Cardiac muscle cell (in vitro differentiated cells and primary cell): ENCODE measurements at regions not wholly inside any gene's neighbourhood (a gene's known extent, or its start where the extent isn't known, plus 50 kb on each side); places are given as distances from the start of the nearest gene placed in this dataset.
A peak's percentile ranks its signal among the peaks of the same experiment; 100 is the strongest.

Experiments used
- DNase-seq, 2 donors: peaks; one replicate each; pipeline versions ENCODE4 v3.0.0 to v3.0.0-alpha.2; 2010 to 2017; ENCODE audit warnings: low read depth in 1 of 2, low spot score in 1 of 2
- H3K27ac ChIP-seq: fragments of 200-600 bp; sonication (generic); 2 replicates; pipeline ENCODE4 v1.5.1; 2016
- H3K27me3 ChIP-seq: fragments of 200-600 bp; sonication (generic); 2 replicates; pipeline ENCODE4 v1.6.0; 2016; ENCODE audit warnings: control low read depth
- H3K36me3 ChIP-seq: fragments of 200-600 bp; sonication (generic); 2 replicates; pipeline ENCODE4 v1.5.1; 2016; ENCODE audit warnings: control low read depth
- H3K4me1 ChIP-seq: fragments of 200-600 bp; sonication (generic); 2 replicates; pipeline ENCODE4 v1.8.1; 2017; ENCODE audit warnings: low read depth, mild to moderate bottlenecking, mixed run types
- H3K4me3 ChIP-seq: fragments of 200-600 bp; sonication (generic); 2 replicates; pipeline ENCODE4 v1.5.1; 2016; ENCODE audit warnings: mild to moderate bottlenecking
- H3K9me3 ChIP-seq: fragments of 200-600 bp; sonication (generic); 2 replicates; pipeline ENCODE4 v1.5.1; 2017; ENCODE audit warnings: low read depth, mild to moderate bottlenecking, control low read depth
- CTCF ChIP-seq: IDR thresholded peaks from 2 replicates; pipeline ENCODE4 v1.5.1; 2012; ENCODE audit warnings: low read depth, mild to moderate bottlenecking, low read length

- no peaks in the 10 kb centered on the region for H3K36me3 ChIP-seq
- no peaks in the 10 kb centered on the region for H3K9me3 ChIP-seq
- H3K27ac ChIP-seq, result no peak overlapping the region
- H3K4me1 ChIP-seq, result peaks cover 7% of the 10 kb centered on the region
- H3K27me3 ChIP-seq, result no peaks in the 10 kb centered on the region
- H3K4me3 ChIP-seq, result no peak overlapping the region
- peak in 1 of 2 donors; percentile 14 for DNase-seq
- TF ChIP-seq CTCF, result no peak
Measured at GRCh38 chr14:44639781-44640385, 132.8 kb upstream of the FSCB start.

GRCh38 chr14:44634692-44635091 lies 127.6 kb upstream of the FSCB start:
- no peaks in the 10 kb centered on the region for H3K4me1 ChIP-seq
- no peak overlapping the region for H3K27ac ChIP-seq
- DNase-seq, result no peak
- no peak for TF ChIP-seq CTCF
- H3K27me3 ChIP-seq, result no peaks in the 10 kb centered on the region
- no peaks in the 10 kb centered on the region for H3K36me3 ChIP-seq
- no peaks in the 10 kb centered on the region for H3K9me3 ChIP-seq
- H3K4me3 ChIP-seq, result no peak overlapping the region

- no peaks in the 10 kb centered on the region for H3K36me3 ChIP-seq
- DNase-seq, result no peak
- no peaks in the 10 kb centered on the region for H3K27me3 ChIP-seq
- no peaks in the 10 kb centered on the region for H3K9me3 ChIP-seq
- H3K27ac ChIP-seq, result no peak overlapping the region
- no peak overlapping the region for H3K4me3 ChIP-seq
- H3K4me1 ChIP-seq, result no peaks in the 10 kb centered on the region
- no peak for TF ChIP-seq CTCF
Measured at GRCh38 chr14:44626423-44626822, 119.3 kb upstream of the FSCB start.

GRCh38 chr14:44625098-44625497 lies 118.0 kb upstream of the FSCB start:
- H3K9me3 ChIP-seq, result no peaks in the 10 kb centered on the region
- no peaks in the 10 kb centered on the region for H3K36me3 ChIP-seq
- H3K27ac ChIP-seq, result no peak overlapping the region
- H3K4me3 ChIP-seq, result no peak overlapping the region
- no peak for DNase-seq
- H3K4me1 ChIP-seq, result no peaks in the 10 kb centered on the region
- no peak for TF ChIP-seq CTCF
- no peaks in the 10 kb centered on the region for H3K27me3 ChIP-seq

GRCh38 chr14:44620121-44621019 lies 113.3 kb upstream of the FSCB start:
- Histone ChIP-seq H3K27ac (no peak overlapping the region), H3K4me3 (no peak overlapping the region)
- peak; percentile 1 to 16 for DNase-seq

More at GRCh38 chr14:44620121-44621019, 113.3 kb upstream of the FSCB start:
- TF ChIP-seq CTCF, result no peak
- Histone ChIP-seq H3K36me3 (no peaks in the 10 kb centered on the region), H3K4me1 (no peaks in the 10 kb centered on the region), H3K27me3 (no peaks in the 10 kb centered on the region), H3K9me3 (no peaks in the 10 kb centered on the region)
